ENCODE measurements at regions not wholly inside any gene's neighbourhood (a gene's known extent, or its start where the extent isn't known, plus 50 kb on each side); places are given as distances from the start of the nearest gene placed in this dataset.
"Not testable (repeated sequence)": the region's sequence is repeated elsewhere in the genome, so short reads cannot be mapped to it uniquely, and the experiment has no call there.

DNA sequence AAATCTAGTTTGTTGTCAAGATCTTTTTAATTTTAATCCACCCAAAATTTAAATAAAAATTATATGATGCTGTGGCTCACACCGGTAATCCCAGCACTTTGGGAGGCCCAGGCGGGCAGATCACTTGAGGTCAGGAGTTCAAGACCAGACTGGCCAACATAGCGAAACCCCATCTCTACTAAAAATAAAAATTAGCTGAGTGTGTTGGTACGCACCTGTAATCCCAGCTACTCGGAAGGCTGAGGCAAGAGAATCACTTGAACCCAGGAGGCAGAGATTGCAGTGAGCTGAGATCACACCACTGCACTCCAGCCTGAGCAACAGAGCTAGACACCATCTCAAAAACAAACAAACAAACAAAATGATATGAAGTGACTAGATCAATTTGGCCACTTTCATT is 253.0 kb upstream of the MGMT start:
- CTCF ChIA-PET; H3K27me3 Mint-ChIP-seq; H3K4me1 Mint-ChIP-seq; H3K27ac Mint-ChIP-seq; POLR2A ChIA-PET; H3K36me3 Mint-ChIP-seq (ENCODE audit: low read depth); DNase-seq; intact Hi-C loops (cut with DNase I, micrococcal nuclease); H3K4me3 Mint-ChIP-seq; H3K9me3 Mint-ChIP-seq (ENCODE audit: low read depth); ATAC-seq: not testable (repeated sequence)

DNA sequence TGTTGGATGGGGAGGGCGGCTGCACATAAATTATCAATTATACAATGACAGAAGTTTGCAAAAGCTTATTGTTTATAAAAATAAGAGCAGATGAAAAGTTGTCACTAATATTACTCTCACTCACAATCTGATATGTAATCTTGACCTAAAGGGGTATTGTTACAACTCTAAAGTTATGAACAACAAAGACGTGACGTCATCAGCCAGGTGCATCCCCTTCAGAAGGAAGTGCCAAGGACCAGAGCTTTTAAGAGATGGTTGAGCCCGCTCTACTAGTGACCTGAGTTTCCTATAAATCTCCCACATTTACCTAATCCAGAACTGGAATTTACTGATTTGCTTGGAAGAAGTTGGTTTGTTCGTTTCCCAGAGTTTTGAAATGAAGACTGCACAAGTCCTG is 247.7 kb upstream of the MGMT start:
- CTCF ChIA-PET = interaction anchor here (1.3 kb wide), 1 partner anchor 17 kb away, joined by 3 read pairs; no protein-coding TSS in a partner anchor
- H3K4me1 Mint-ChIP-seq = no peaks in the 10 kb centered on the region
- DNase-seq = no peak
- H3K27me3 Mint-ChIP-seq = peaks cover 6% of the 10 kb centered on the region
- ATAC-seq = no peak
- intact Hi-C loops (cut with DNase I, micrococcal nuclease) = no loop called here
- POLR2A ChIA-PET = no interaction called here
- no peak overlapping the region for H3K4me3 Mint-ChIP-seq
- no peaks in the 10 kb centered on the region for H3K36me3 Mint-ChIP-seq (ENCODE audit: low read depth)
- peaks cover 7% of the 10 kb centered on the region for H3K9me3 Mint-ChIP-seq (ENCODE audit: low read depth)
- H3K27ac Mint-ChIP-seq = no peak overlapping the region

DNA sequence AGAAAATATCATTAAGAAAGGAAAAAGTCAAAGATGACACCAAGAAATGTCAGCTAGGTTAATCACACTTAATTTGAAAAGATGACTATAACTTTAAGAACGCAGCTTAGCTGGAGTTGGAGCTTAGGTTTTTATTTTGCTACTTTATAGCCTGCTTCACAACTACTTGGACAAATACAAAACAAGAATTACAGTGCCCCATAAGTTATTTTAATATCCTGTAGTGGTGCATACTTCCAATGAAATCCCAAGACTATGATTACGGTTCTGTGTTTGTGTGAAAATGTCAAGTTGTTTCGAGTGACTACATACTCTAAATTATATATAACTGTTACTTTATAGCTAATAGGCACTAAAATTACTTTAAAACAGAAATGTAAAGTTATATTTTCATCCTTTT is 244.6 kb upstream of the MGMT start:
- no peaks in the 10 kb centered on the region for H3K36me3 Mint-ChIP-seq (ENCODE audit: low read depth)
- CTCF ChIA-PET = no interaction called here
- no peak for DNase-seq
- H3K4me3 Mint-ChIP-seq = no peak overlapping the region
- no peak overlapping the region for H3K27ac Mint-ChIP-seq
- POLR2A ChIA-PET = no interaction called here
- ATAC-seq = no peak
- no peaks in the 10 kb centered on the region for H3K4me1 Mint-ChIP-seq
- H3K9me3 Mint-ChIP-seq (ENCODE audit: low read depth) = peaks cover 5% of the 10 kb centered on the region
- intact Hi-C loops (cut with DNase I, micrococcal nuclease) = no loop called here
- peaks cover 4% of the 10 kb centered on the region for H3K27me3 Mint-ChIP-seq

DNA sequence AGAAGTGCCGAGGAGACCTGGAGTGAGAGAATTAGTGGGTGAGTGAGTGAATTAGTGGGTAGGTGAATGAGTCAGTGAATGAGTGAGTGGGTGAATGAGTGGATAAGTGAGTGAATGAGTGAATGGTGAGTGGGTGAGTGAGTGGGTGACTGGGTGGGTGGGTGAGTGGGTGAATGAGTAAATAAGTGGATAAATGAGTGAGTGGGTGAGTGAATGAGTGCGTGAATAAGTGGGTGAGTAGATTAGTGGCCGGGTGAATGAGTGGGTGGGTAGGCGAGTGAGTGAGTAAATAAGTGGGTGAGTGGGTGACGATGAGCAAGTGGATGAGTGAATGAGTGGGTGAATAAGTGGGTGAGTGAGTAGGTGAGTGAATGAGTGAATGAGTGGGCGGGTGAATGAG is 243.7 kb upstream of the MGMT start:
- Mint-ChIP-seq H3K27ac (no peak overlapping the region), H3K36me3 (ENCODE audit: low read depth) (no peaks in the 10 kb centered on the region), H3K4me1 (no peaks in the 10 kb centered on the region), H3K9me3 (ENCODE audit: low read depth) (peaks cover 5% of the 10 kb centered on the region), H3K27me3 (peaks cover 2% of the 10 kb centered on the region), H3K4me3 (no peak overlapping the region)
- intact Hi-C loops (cut with DNase I, micrococcal nuclease) = no loop called here
- no peak for DNase-seq
- no peak for ATAC-seq
- ChIA-PET POLR2A (no interaction called here), CTCF (no interaction called here)

DNA sequence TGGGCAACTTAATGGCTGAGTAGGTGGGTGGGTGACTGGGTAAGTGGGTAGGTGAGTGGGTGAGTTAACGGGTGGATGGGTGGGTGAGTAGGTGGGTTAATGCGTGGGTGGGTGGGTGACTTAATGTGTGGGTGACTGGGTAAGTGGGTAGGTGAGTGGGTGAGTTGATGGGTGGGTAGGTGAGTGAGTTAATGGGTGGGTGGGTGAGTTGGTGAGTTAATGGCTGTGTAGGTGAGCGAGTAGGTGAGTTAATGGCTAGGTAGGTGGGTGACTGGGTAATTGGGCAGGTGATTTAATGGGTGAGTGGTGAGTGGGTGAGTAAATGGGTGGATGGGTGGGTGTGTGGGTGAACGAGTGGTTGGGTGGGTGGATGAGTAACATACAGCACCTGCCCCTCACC is 243.0 kb upstream of the MGMT start:
- DNase-seq (no peak), ATAC-seq (no peak)
- Mint-ChIP-seq H3K4me1 (no peaks in the 10 kb centered on the region), H3K36me3 (ENCODE audit: low read depth) (no peaks in the 10 kb centered on the region), H3K27ac (no peak overlapping the region), H3K9me3 (ENCODE audit: low read depth) (peaks cover 5% of the 10 kb centered on the region), H3K4me3 (no peak overlapping the region), H3K27me3 (peaks cover 2% of the 10 kb centered on the region)
- POLR2A ChIA-PET = no interaction called here
- CTCF ChIA-PET = no interaction called here
- intact Hi-C loops (cut with DNase I, micrococcal nuclease) = no loop called here

DNA sequence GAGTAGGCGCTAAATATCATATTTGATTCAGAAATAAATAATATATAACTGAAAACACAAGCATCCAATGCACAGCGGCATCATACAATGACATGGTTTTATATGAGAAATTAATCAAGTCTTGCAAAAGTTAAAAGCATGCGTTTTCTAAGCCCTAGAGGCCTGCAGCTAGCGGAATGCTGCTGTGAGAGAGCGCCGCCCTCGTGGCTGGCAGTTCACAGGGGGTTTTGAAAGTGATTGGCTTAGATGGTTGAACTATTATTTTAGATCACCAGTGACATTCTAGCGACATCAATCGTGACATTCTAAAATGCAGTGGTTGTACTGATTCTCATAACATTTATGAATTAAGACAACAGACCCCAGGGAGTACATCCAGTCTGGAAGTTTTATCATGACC is 235.2 kb upstream of the MGMT start:
- CTCF ChIA-PET = no interaction called here
- no peak overlapping the region for H3K27ac Mint-ChIP-seq

DNA sequence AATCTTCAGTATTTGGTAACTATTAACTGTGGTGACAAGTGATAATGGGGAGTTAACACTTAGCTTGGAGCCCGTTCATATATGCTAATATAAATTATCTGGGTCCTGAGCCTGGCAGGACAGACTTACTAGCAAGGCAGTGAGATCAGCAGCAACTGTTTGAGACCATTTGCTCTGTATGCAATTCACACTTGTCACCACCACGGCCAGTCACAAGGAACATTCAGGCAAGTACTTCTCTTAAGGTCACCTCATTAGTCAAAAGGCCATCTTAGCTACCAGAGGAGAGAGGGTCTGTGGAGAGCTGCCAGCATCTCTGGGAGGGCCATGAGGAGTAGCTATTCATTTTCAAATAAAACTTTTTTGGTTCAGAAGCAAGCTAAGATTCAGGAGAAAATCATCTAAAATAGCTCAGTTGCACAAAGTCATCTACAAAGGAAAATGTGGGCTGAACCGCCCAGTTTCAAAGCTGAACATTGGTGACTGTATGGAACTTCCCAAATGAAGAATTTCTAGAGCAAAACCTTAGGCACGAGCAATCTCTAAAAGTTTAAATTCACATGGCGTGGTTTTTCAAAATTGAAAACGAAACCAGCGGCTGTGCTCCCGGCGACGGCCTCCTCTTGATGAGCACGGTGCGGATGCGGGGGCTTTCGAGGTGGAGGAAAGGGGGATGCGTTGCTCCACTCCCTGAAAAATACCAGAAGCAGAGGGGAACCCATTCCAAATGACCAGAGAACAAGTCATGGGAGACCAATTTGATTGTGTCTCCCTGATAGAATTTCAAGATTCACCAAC is 233.5 kb upstream of the MGMT start:
- no peaks in the 10 kb centered on the region for H3K36me3 Mint-ChIP-seq (ENCODE audit: low read depth)
- CTCF ChIA-PET = no interaction called here
- peaks cover 2% of the 10 kb centered on the region for H3K27me3 Mint-ChIP-seq
- no peak for ATAC-seq
- no peaks in the 10 kb centered on the region for H3K9me3 Mint-ChIP-seq (ENCODE audit: low read depth)
- intact Hi-C loops (cut with DNase I, micrococcal nuclease) = no loop called here
- no peak for DNase-seq
- no peak overlapping the region for H3K4me3 Mint-ChIP-seq
- POLR2A ChIA-PET = no interaction called here
- no peak overlapping the region for H3K27ac Mint-ChIP-seq
- H3K4me1 Mint-ChIP-seq = no peaks in the 10 kb centered on the region

More for the DNA sequence above, 235.2 kb upstream of the MGMT start:
- ATAC-seq (no peak), DNase-seq (no peak)
- no peaks in the 10 kb centered on the region for H3K27me3 Mint-ChIP-seq
- H3K4me1 Mint-ChIP-seq = no peaks in the 10 kb centered on the region
- no peaks in the 10 kb centered on the region for H3K36me3 Mint-ChIP-seq (ENCODE audit: low read depth)
- H3K4me3 Mint-ChIP-seq = no peak overlapping the region
- intact Hi-C loops (cut with DNase I, micrococcal nuclease) = no loop called here
- H3K9me3 Mint-ChIP-seq (ENCODE audit: low read depth) = no peaks in the 10 kb centered on the region
- POLR2A ChIA-PET = no interaction called here

DNA sequence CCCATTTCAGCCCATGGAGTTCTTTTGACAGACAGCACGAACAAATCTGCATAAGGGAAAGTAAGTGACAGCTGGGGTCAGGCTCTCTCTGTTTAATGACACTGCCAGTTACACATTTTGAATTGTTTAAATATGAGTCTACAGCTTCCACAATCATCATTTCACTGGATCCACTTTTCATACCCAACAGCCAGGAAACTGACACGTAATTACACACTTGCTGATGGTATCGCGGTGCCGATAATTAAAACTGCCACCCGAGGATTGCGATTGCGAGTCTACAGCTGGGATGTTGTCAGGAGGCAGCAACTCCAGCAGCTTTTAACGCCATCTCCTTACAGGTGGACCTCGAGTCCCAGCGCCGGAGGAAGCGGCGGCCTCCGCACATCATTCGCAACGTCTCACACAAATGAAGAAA is 230.8 kb upstream of the MGMT start:
- no peaks in the 10 kb centered on the region for H3K36me3 Mint-ChIP-seq (ENCODE audit: low read depth)
- H3K9me3 Mint-ChIP-seq (ENCODE audit: low read depth) = no peaks in the 10 kb centered on the region
- H3K4me1 Mint-ChIP-seq = no peaks in the 10 kb centered on the region
- H3K27ac Mint-ChIP-seq = no peak overlapping the region
- DNase-seq (no peak), ATAC-seq (no peak)
- ChIA-PET CTCF (no interaction called here), POLR2A (no interaction called here)
- no peak overlapping the region for H3K4me3 Mint-ChIP-seq
- peaks cover 2% of the 10 kb centered on the region for H3K27me3 Mint-ChIP-seq
- intact Hi-C loops (cut with DNase I, micrococcal nuclease) = no loop called here

DNA sequence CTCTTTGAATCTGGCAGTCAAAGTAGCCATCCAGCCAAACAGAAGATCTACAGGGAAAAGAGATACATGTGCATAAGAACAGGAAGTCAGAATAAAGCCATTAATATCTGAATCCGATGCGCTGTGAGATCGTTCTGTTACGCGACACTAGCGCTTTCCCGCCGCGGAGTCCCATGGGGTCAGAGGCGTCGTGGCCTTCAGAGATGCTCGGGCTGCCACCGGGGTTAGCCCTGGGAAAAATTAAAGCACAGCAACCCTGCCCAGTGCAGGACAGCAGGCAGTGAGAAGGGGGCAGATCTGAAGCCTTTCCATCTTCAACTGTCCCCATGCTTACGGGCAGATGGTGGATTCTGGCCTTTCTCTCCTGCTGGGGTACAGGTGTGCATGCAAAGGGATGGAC is 225.6 kb upstream of the MGMT start:
- Mint-ChIP-seq H3K4me1 (no peaks in the 10 kb centered on the region), H3K27ac (no peak overlapping the region), H3K27me3 (peaks cover 2% of the 10 kb centered on the region), H3K4me3 (no peak overlapping the region), H3K9me3 (ENCODE audit: low read depth) (no peaks in the 10 kb centered on the region), H3K36me3 (ENCODE audit: low read depth) (no peaks in the 10 kb centered on the region)
- no peak for DNase-seq
- ATAC-seq = no peak
- intact Hi-C loops (cut with DNase I, micrococcal nuclease) = no loop called here
- POLR2A ChIA-PET = no interaction called here
- CTCF ChIA-PET = no interaction called here

DNA sequence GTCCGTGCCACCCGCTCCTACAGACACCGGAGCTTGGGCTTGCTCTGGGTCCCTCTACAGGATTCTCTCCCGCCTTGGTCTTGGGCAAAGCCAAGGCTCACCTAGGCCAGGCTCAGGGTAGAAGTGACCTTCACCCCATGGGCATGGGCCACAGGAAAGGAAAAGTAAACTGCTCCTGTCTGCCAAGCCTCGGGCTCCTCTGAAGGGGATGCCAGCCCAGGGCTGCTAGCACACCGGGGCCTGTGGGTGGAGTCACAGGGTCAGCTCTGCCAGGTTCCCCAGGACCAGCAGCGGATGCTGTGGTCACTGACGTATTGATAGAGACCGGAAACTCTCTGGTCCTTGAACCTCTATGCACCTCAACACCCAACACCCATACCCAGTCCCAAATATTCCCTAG is 222.7 kb upstream of the MGMT start:
- POLR2A ChIA-PET = no interaction called here
- H3K4me1 Mint-ChIP-seq = no peaks in the 10 kb centered on the region
- intact Hi-C loops (cut with DNase I, micrococcal nuclease) = no loop called here
- no peak overlapping the region for H3K27ac Mint-ChIP-seq
- no peak overlapping the region for H3K4me3 Mint-ChIP-seq
- no peak for DNase-seq
- no peaks in the 10 kb centered on the region for H3K27me3 Mint-ChIP-seq
- ATAC-seq = no peak
- H3K9me3 Mint-ChIP-seq (ENCODE audit: low read depth) = no peaks in the 10 kb centered on the region
- H3K36me3 Mint-ChIP-seq (ENCODE audit: low read depth) = no peaks in the 10 kb centered on the region
- CTCF ChIA-PET = no interaction called here

DNA sequence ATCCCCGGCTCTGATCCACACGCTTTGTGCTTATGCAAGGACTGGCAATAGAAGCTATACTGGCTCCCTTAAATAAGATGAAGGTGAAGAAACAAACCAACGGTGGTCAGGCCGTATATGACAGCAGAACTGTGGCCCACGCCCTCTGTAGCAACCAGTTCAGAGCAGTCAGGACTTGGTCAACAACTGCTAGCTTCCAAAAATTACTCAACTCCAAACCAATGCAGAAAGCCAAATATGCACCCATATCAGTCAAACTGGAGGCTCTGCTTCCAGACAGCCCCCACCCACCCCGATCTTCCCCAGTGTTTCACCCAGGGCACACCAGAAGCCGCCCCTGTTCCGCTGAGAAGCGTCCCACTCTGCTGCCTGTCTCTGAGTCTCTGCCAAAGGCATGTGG is 222.3 kb upstream of the MGMT start:
- ChIA-PET POLR2A (no interaction called here), CTCF (no interaction called here)
- DNase-seq (no peak), ATAC-seq (no peak)
- H3K36me3 Mint-ChIP-seq (ENCODE audit: low read depth) = no peaks in the 10 kb centered on the region
- H3K27ac Mint-ChIP-seq = no peak overlapping the region
- intact Hi-C loops (cut with DNase I, micrococcal nuclease) = no loop called here
- H3K4me1 Mint-ChIP-seq = no peaks in the 10 kb centered on the region
- no peak overlapping the region for H3K4me3 Mint-ChIP-seq
- H3K9me3 Mint-ChIP-seq (ENCODE audit: low read depth) = no peaks in the 10 kb centered on the region
- H3K27me3 Mint-ChIP-seq = no peaks in the 10 kb centered on the region

DNA sequence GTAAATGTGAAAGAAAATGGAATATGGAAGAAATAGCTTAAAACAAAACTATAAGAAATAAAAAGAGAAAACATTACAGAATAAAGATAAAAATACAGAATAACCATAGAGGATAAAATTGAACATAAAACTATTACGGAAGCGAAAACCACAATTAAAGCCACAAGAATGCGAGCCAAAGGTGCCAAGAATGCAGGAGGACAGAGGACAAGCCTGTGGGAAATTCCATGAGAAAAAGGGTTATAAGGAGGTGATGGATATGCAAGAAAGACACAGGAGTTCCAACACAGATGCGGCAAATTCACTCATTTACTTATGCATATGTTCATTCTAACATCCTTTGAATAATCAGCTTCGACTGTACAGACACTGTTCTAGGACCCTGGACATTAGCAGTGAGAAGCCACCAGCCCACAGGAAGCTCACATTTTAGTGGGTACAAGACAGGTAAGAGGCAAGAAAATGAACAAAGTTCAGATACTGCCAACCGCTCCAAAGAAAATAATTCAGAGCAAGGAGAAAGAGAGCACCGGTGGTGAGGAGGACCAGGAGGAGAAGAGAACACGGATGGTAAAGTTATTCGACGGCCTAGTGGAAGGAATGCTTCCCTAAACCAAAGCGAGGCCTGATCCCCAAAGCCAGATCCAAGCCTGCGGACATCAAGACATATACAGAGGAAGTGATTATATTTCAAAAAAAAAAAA is 213.7 kb upstream of the MGMT start:
- H3K4me1 Mint-ChIP-seq = no peaks in the 10 kb centered on the region
- H3K27ac Mint-ChIP-seq = no peak overlapping the region
- DNase-seq = no peak
- ChIA-PET POLR2A (no interaction called here), CTCF (no interaction called here)
- no peaks in the 10 kb centered on the region for H3K36me3 Mint-ChIP-seq (ENCODE audit: low read depth)
- H3K4me3 Mint-ChIP-seq = no peak overlapping the region
- H3K9me3 Mint-ChIP-seq (ENCODE audit: low read depth) = no peaks in the 10 kb centered on the region
- intact Hi-C loops (cut with DNase I, micrococcal nuclease) = no loop called here
- ATAC-seq = no peak
- H3K27me3 Mint-ChIP-seq = peaks cover 3% of the 10 kb centered on the region

All from activated CD4-positive, alpha-beta T cell treated with anti-CD3 and anti-CD28 coated beads for 36 hours (primary cell).